HCT116 (cell line): ENCODE measurements at regions not wholly inside any gene's neighbourhood (a gene's known extent, or its start where the extent isn't known, plus 50 kb on each side); places are given as distances from the start of the nearest gene placed in this dataset.

Source experiments
- ATAC-seq: fragments of 200-7000 bp; cut with Tn5 transposase; 2 replicates; pipeline ENCODE4 v1.9.1; 2020; ENCODE audit warnings: mild to moderate bottlenecking, moderate library complexity
- BruUV-seq: library from RNA; stranded (reverse); fragments of 400-500 nt; replicated peaks from 2 replicates; lab custom pipeline; 2021; lab: Mats Ljungman, UMichigan
- CTCF ChIA-PET: fragments of 300-600 bp; sonication (Branson Sonifier 250); formaldehyde crosslinking; loops from one replicate; lab custom pipeline; 2021; ENCODE audit warnings: antibody characterized with exemption; lab: Charles Lee
- POLR2A ChIA-PET: fragments of 300-600, 350-600 bp; sonication (Branson Sonifier 250); formaldehyde crosslinking; loops from one replicate; lab custom pipeline; 2021; ENCODE audit warnings: antibody characterized with exemption; lab: Charles Lee
- RAD21 ChIA-PET, 2 experiments: fragments of 300-600 bp; sonication (Branson Sonifier 250); formaldehyde crosslinking; loops; one replicate each; lab custom pipeline; 2023; ENCODE audit warnings: low total read pairs in 2 of 2; ENCODE audit not compliant: uncharacterized antibody in 2 of 2, unreplicated experiment in 2 of 2, low non-redundant PET in 1 of 2; lab: Charles Lee
- DNase-seq: peaks from one replicate; pipeline ENCODE4 v3.0.0-alpha.2; 2010; ENCODE audit warnings: low read depth, low spot score
- H2AFZ ChIP-seq: fragments of 200-600 bp; shearing (Covaris generic), sonication (generic); 2 replicates; pipeline ENCODE4 v1.6.1; 2017; ENCODE audit warnings: low read depth, mixed run types, mixed read lengths, antibody characterized with exemption, low read length; ENCODE audit not compliant: poor library complexity, severe bottlenecking
- H3K27ac ChIP-seq: 2 replicates; pipeline ENCODE4 v1.5.1; 2012; ENCODE audit warnings: low read depth, low read length
- H3K27me3 ChIP-seq: fragments of 200-600 bp; sonication (generic); 2 replicates; pipeline ENCODE4 v1.6.1; 2016; ENCODE audit warnings: mixed run types, low read length, mixed read lengths; ENCODE audit not compliant: insufficient read depth
- H3K36me3 ChIP-seq, 2 experiments: fragments of 200-500 bp in 1 of 2; fragments of 200-600 bp in 1 of 2; sonication (Bioruptor generic) in 1 of 2; sonication (generic) in 1 of 2; 2 replicates each; pipeline versions ENCODE4 v1.5.1 to v1.6.1; 2014 to 2016; ENCODE audit warnings: low read length in 2 of 2, inconsistent platforms in 1 of 2, mixed read lengths in 1 of 2, mixed run types in 1 of 2; ENCODE audit not compliant: insufficient read depth in 2 of 2, control insufficient read depth in 1 of 2
- H3K4me1 ChIP-seq, 2 experiments: fragments of 200-600 bp in 1 of 2; sonication (generic) in 1 of 2; 2 replicates each; pipeline versions ENCODE4 v1.5.1 to v1.6.1; 2012 to 2017; ENCODE audit warnings: low read length in 2 of 2, inconsistent platforms in 1 of 2, mild to moderate bottlenecking in 1 of 2, mixed read lengths in 1 of 2, mixed run types in 1 of 2, moderate library complexity in 1 of 2; ENCODE audit not compliant: insufficient read depth in 2 of 2, control insufficient read depth in 1 of 2
- H3K4me2 ChIP-seq: fragments of 200-600 bp; sonication (generic); 2 replicates; pipeline ENCODE4 v1.6.1; 2017; ENCODE audit warnings: mixed run types, low read length, mixed read lengths
- H3K4me3 ChIP-seq, 2 experiments: fragments of 200-600 bp in 1 of 2; sonication (generic) in 1 of 2; replicated peaks in 1 of 2; 2 replicates each; pipeline ENCODE4 v1.5.1; 2011 to 2016; ENCODE audit warnings: low read length in 2 of 2, control low read depth in 1 of 2, low read depth in 1 of 2, mild to moderate bottlenecking in 1 of 2, mixed read lengths in 1 of 2, mixed run types in 1 of 2
- H3K79me2 ChIP-seq: fragments of 200-600 bp; sonication (generic); 2 replicates; pipeline ENCODE4 v1.6.1; 2017; ENCODE audit warnings: mild to moderate bottlenecking, mixed run types, low read length, moderate library complexity, mixed read lengths; ENCODE audit not compliant: insufficient read depth
- H3K9ac ChIP-seq: fragments of 200-600 bp; sonication (generic); 2 replicates; pipeline ENCODE4 v1.6.1; 2016; ENCODE audit warnings: low read length, mixed read lengths
- H3K9me2 ChIP-seq: fragments of 200-600 bp; sonication (generic), shearing (Covaris generic); 2 replicates; pipeline ENCODE4 v1.6.1; 2017; ENCODE audit warnings: mixed run types, mild to moderate bottlenecking, moderate library complexity; ENCODE audit not compliant: insufficient read depth
- H3K9me3 ChIP-seq, 2 experiments: fragments of 200-500 bp in 1 of 2; fragments of 200-600 bp in 1 of 2; sonication (Bioruptor generic) in 1 of 2; sonication (generic) in 1 of 2; 2 replicates each; pipeline ENCODE4 v1.6.1; 2014 to 2017; ENCODE audit warnings: low read length in 2 of 2, mixed read lengths in 2 of 2, inconsistent platforms in 1 of 2, low read depth in 1 of 2, mild to moderate bottlenecking in 1 of 2, mixed run types in 1 of 2, moderate library complexity in 1 of 2; ENCODE audit not compliant: control insufficient read depth in 1 of 2, insufficient read depth in 1 of 2
- H4K20me1 ChIP-seq: fragments of 200-600 bp; sonication (generic), shearing (Covaris generic); 2 replicates; pipeline ENCODE4 v1.6.1; 2017; ENCODE audit warnings: mixed run types, mild to moderate bottlenecking, moderate library complexity; ENCODE audit not compliant: insufficient read depth
- CBX3 ChIP-seq: IDR thresholded peaks from 2 replicates; pipeline ENCODE4 v1.6.1; 2012; ENCODE audit warnings: low read depth
- CEBPB ChIP-seq: IDR thresholded peaks from 2 replicates; pipeline ENCODE4 v1.6.1; 2012; ENCODE audit warnings: low read depth
- EGR1 ChIP-seq: IDR thresholded peaks from 2 replicates; pipeline ENCODE4 v1.6.1; 2012; ENCODE audit warnings: low read depth
- ELF1 ChIP-seq: IDR thresholded peaks from 2 replicates; pipeline ENCODE4 v1.6.1; 2012; ENCODE audit warnings: low read depth, borderline replicate concordance
- EZH2 ChIP-seq: fragments of 200-600 bp; sonication (generic); IDR thresholded peaks from 2 replicates; pipeline ENCODE4 v1.6.1; 2017; ENCODE audit warnings: antibody characterized with exemption, mixed run types
- EZH2phosphoT487 ChIP-seq: fragments of 200-600 bp; IDR thresholded peaks from 2 replicates; pipeline ENCODE4 v1.6.1; 2018; ENCODE audit warnings: antibody characterized with exemption, borderline replicate concordance
- FOSL1 ChIP-seq: IDR thresholded peaks from 2 replicates; pipeline ENCODE4 v1.6.1; 2012; ENCODE audit warnings: low read depth
- POLR2AphosphoS5 ChIP-seq: IDR thresholded peaks from 2 replicates; pipeline ENCODE4 v1.6.1; 2011; ENCODE audit warnings: mild to moderate bottlenecking, low read depth, low read length, moderate library complexity
- RAD21 ChIP-seq: IDR thresholded peaks from 2 replicates; pipeline ENCODE4 v1.6.1; 2012; ENCODE audit warnings: low read depth, mild to moderate bottlenecking
- SIN3A ChIP-seq: IDR thresholded peaks from 2 replicates; pipeline ENCODE4 v1.6.1; 2012; ENCODE audit warnings: low read depth
- SP1 ChIP-seq: IDR thresholded peaks from 2 replicates; pipeline ENCODE4 v1.6.1; 2012; ENCODE audit warnings: low read depth
- SRF ChIP-seq: IDR thresholded peaks from 2 replicates; pipeline ENCODE4 v1.6.1; 2012; ENCODE audit warnings: low read depth
- TCF7L2 ChIP-seq: IDR thresholded peaks from 2 replicates; pipeline ENCODE4 v1.7.0; 2011; ENCODE audit warnings: borderline replicate concordance, inconsistent platforms; ENCODE audit not compliant: insufficient read depth, insufficient read length; ENCODE audit errors: extremely low read depth
- YY1 ChIP-seq: IDR thresholded peaks from 2 replicates; pipeline ENCODE4 v1.6.1; 2011; ENCODE audit warnings: low read length, low read depth, moderate library complexity, mild to moderate bottlenecking; ENCODE audit not compliant: insufficient replicate concordance; ENCODE audit errors: extremely low read depth
- ZFX ChIP-seq: fragments of 450-650 bp; IDR thresholded peaks from 2 replicates; pipeline ENCODE4 v1.6.1; 2017
- ZNF274 ChIP-seq: fragments of 200-500 bp; sonication (Bioruptor generic); IDR thresholded peaks from 2 replicates; pipeline ENCODE4 v1.6.1; 2014; ENCODE audit warnings: mild to moderate bottlenecking, low read depth, low read length, inconsistent platforms
- intact Hi-C: fragments of 100-400 bp; cut with micrococcal nuclease; formaldehyde crosslinking; loops from 2 replicates; pipeline ENCODE4 v1.10.0; 2022
- TF ChIP-seq, protein P1 (sequence below), 3 experiments: fragments of 200-600 bp in 1 of 3; sonication (generic) in 1 of 3; IDR thresholded peaks in 2 of 3; conservative IDR thresholded peaks in 1 of 3; 2 replicates each; pipeline ENCODE4 v1.5.1; 2012 to 2017; ENCODE audit warnings: low read depth in 2 of 3, low read length in 2 of 3, antibody characterized with exemption in 1 of 3, borderline replicate concordance in 1 of 3, control low read depth in 1 of 3, mild to moderate bottlenecking in 1 of 3, mixed read lengths in 1 of 3, mixed run types in 1 of 3, moderate library complexity in 1 of 3; ENCODE audit not compliant: insufficient read depth in 1 of 3
- TF ChIP-seq, protein P2 (sequence below): IDR thresholded peaks from 2 replicates; pipeline ENCODE4 v1.6.1; 2012
- TF ChIP-seq, protein P3 (sequence below): IDR thresholded peaks from 2 replicates; pipeline ENCODE4 v1.6.1; 2012
- TF ChIP-seq, protein P4 (sequence below): IDR thresholded peaks from 2 replicates; pipeline ENCODE4 v1.6.1; 2011; ENCODE audit warnings: mild to moderate bottlenecking, low read length, moderate library complexity; ENCODE audit not compliant: insufficient replicate concordance; ENCODE audit errors: extremely low read depth

DNA sequence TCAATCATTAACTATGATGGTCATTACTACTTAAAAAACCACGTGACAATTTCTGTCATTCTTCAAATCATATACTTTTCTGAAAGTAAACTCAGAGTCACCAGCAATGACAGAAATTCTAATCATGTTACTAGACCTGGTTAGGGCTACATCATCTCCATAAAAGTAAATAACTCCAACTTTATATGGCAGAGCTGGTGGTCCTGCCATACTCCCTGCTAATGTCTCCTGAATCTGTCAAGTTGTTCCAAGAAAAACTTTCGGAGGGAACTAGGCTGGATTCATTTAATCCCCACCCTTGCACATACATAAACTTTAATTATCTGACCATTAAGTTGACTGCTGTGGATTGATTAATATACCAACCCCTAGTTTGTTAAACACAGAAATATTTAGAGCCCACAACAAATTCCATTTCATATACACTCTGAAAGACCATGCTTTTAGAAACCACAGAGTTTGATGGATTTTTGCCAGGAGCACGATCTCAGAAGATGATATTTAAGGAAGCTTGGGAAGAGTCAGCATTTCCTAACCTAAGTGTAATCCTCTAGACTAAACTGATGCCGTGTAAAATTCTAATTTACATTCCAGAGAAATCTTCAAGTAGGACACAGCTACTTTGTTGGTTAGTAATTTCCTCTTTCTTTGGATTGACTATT lies 577.0 kb downstream of the FAT4 start:
- H3K4me1 ChIP-seq = no peaks in the 10 kb centered on the region
- TF ChIP-seq, protein P1, sequence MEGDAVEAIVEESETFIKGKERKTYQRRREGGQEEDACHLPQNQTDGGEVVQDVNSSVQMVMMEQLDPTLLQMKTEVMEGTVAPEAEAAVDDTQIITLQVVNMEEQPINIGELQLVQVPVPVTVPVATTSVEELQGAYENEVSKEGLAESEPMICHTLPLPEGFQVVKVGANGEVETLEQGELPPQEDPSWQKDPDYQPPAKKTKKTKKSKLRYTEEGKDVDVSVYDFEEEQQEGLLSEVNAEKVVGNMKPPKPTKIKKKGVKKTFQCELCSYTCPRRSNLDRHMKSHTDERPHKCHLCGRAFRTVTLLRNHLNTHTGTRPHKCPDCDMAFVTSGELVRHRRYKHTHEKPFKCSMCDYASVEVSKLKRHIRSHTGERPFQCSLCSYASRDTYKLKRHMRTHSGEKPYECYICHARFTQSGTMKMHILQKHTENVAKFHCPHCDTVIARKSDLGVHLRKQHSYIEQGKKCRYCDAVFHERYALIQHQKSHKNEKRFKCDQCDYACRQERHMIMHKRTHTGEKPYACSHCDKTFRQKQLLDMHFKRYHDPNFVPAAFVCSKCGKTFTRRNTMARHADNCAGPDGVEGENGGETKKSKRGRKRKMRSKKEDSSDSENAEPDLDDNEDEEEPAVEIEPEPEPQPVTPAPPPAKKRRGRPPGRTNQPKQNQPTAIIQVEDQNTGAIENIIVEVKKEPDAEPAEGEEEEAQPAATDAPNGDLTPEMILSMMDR (IDR thresholded peaks at IDR 0.05 in 2 of 3, conservative IDR thresholded peaks at IDR 0.05 in 1 of 3; ENCODE audit: borderline replicate concordance in 1 of 3, insufficient read depth in 1 of 3, low read depth in 2 of 3, low read length in 2 of 3) = no peak
- TF ChIP-seq, protein P2, sequence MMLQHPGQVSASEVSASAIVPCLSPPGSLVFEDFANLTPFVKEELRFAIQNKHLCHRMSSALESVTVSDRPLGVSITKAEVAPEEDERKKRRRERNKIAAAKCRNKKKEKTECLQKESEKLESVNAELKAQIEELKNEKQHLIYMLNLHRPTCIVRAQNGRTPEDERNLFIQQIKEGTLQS = no peak
- TF ChIP-seq ZFX (no peak), FOSL1 (no peak), YY1 (no peak), SRF (no peak), EZH2phosphoT487 (no peak), RAD21 (no peak), CEBPB (no peak), SIN3A (no peak), POLR2AphosphoS5 (no peak), EZH2 (no peak), TCF7L2 (no peak), EGR1 (no peak), CBX3 (no peak), SP1 (no peak), ZNF274 (no peak), ELF1 (no peak)
- TF ChIP-seq, protein P3, sequence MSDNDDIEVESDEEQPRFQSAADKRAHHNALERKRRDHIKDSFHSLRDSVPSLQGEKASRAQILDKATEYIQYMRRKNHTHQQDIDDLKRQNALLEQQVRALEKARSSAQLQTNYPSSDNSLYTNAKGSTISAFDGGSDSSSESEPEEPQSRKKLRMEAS = no peak
- TF ChIP-seq, protein P4, sequence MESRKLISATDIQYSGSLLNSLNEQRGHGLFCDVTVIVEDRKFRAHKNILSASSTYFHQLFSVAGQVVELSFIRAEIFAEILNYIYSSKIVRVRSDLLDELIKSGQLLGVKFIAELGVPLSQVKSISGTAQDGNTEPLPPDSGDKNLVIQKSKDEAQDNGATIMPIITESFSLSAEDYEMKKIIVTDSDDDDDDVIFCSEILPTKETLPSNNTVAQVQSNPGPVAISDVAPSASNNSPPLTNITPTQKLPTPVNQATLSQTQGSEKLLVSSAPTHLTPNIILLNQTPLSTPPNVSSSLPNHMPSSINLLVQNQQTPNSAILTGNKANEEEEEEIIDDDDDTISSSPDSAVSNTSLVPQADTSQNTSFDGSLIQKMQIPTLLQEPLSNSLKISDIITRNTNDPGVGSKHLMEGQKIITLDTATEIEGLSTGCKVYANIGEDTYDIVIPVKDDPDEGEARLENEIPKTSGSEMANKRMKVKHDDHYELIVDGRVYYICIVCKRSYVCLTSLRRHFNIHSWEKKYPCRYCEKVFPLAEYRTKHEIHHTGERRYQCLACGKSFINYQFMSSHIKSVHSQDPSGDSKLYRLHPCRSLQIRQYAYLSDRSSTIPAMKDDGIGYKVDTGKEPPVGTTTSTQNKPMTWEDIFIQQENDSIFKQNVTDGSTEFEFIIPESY = no peak
- TF ChIP-seq, all 23 proteins: peak for 0
- H3K9me3 ChIP-seq = no peaks in the 10 kb centered on the region

More for the DNA sequence above, 577.0 kb downstream of the FAT4 start:
- no TSS peak for BruUV-seq
- H3K4me2 ChIP-seq = no peak overlapping the region
- H2AFZ ChIP-seq = no peak overlapping the region
- H3K27ac ChIP-seq = no peak overlapping the region
- H3K4me3 ChIP-seq = no peak overlapping the region
- ChIA-PET CTCF (no interaction called here), RAD21 (no interaction called here), POLR2A (no interaction called here)
- DNase-seq = no peak
- no peaks in the 10 kb centered on the region for H4K20me1 ChIP-seq
- H3K36me3 ChIP-seq = no peaks in the 10 kb centered on the region
- no peaks in the 10 kb centered on the region for H3K27me3 ChIP-seq
- H3K9ac ChIP-seq = no peak overlapping the region
- intact Hi-C loops = no loop called here
- H3K79me2 ChIP-seq = no peaks in the 10 kb centered on the region
- no peaks in the 10 kb centered on the region for H3K9me2 ChIP-seq
- no peak for ATAC-seq
